Fibroblast of lung (primary cell): ENCODE measurements at regions not wholly inside any gene's neighbourhood (a gene's known extent, or its start where the extent isn't known, plus 50 kb on each side); places are given as distances from the start of the nearest gene placed in this dataset.

Experiments
- DNase-seq, 2 donors: peaks; one replicate each; pipeline versions ENCODE4 v3.0.0 to v3.0.0-alpha.2; 2010; ENCODE audit warnings: low read depth in 2 of 2
- H2AFZ ChIP-seq: 2 replicates; pipeline ENCODE4 v1.5.1; 2012; ENCODE audit warnings: low read length, control low read depth, inconsistent platforms
- H3K27ac ChIP-seq: 2 replicates; pipeline ENCODE4 v1.5.1; 2011; ENCODE audit warnings: low read length, control low read depth; ENCODE audit not compliant: insufficient read depth
- H3K27me3 ChIP-seq: 2 replicates; pipeline ENCODE4 v1.5.1; 2011; ENCODE audit warnings: mild to moderate bottlenecking, low read length; ENCODE audit not compliant: control insufficient read depth, insufficient read depth
- H3K36me3 ChIP-seq: 2 replicates; pipeline ENCODE4 v1.5.1; 2011; ENCODE audit warnings: low read length; ENCODE audit not compliant: control insufficient read depth, insufficient read depth
- H3K4me1 ChIP-seq: 2 replicates; pipeline ENCODE4 v1.5.1; 2011; ENCODE audit warnings: low read length; ENCODE audit not compliant: control insufficient read depth, insufficient read depth; ENCODE audit errors: extremely low read depth
- H3K4me2 ChIP-seq: 2 replicates; pipeline ENCODE4 v1.5.1; 2011; ENCODE audit warnings: low read length, control low read depth; ENCODE audit not compliant: insufficient read depth; ENCODE audit errors: extremely low read depth
- H3K4me3 ChIP-seq, 4 experiments: fragments of 200-600 bp in 1 of 4; sonication (generic) in 1 of 4; replicated peaks in 1 of 4; 2 replicates each; pipeline ENCODE4 v1.5.1; 2011 to 2016; ENCODE audit warnings: low read length in 4 of 4, low read depth in 3 of 4, mild to moderate bottlenecking in 3 of 4, control low read depth in 2 of 4, inconsistent platforms in 1 of 4, mixed read lengths in 1 of 4; ENCODE audit not compliant: insufficient read depth in 1 of 4; ENCODE audit errors: control extremely low read depth in 1 of 4
- H3K79me2 ChIP-seq: 2 replicates; pipeline ENCODE4 v1.5.1; 2012; ENCODE audit warnings: mild to moderate bottlenecking, low read length, inconsistent platforms; ENCODE audit not compliant: control insufficient read depth, insufficient read depth
- H3K9ac ChIP-seq: 2 replicates; pipeline ENCODE4 v1.5.1; 2011; ENCODE audit warnings: mild to moderate bottlenecking, low read length, control low read depth; ENCODE audit not compliant: insufficient read depth
- H3K9me3 ChIP-seq: 2 replicates; pipeline ENCODE4 v1.5.1; 2012; ENCODE audit warnings: low read depth, low read length; ENCODE audit not compliant: control insufficient read depth, insufficient read depth
- H4K20me1 ChIP-seq: 2 replicates; pipeline ENCODE4 v1.5.1; 2011; ENCODE audit warnings: low read length; ENCODE audit not compliant: control insufficient read depth, insufficient read depth; ENCODE audit errors: extremely low read depth
- CTCF ChIP-seq, 2 donors: IDR thresholded peaks in 1 of 2; conservative IDR thresholded peaks in 1 of 2; 1 replicate in 1 of 2; 2 replicates in 1 of 2; pipeline ENCODE4 v1.5.1; 2011 to 2012; ENCODE audit warnings: low read length in 2 of 2, control low read depth in 1 of 2, inconsistent platforms in 1 of 2, low read depth in 1 of 2, mild to moderate bottlenecking in 1 of 2
- EZH2 ChIP-seq: IDR thresholded peaks from 2 replicates; pipeline ENCODE4 v1.5.1; 2012; ENCODE audit warnings: low read length, control low read depth, mild to moderate bottlenecking; ENCODE audit errors: missing control alignments

GRCh38 chr20:61053889-61054288 is 198.2 kb upstream of the CDH4 start:
- Histone ChIP-seq H3K4me1 (no peaks in the 10 kb centered on the region), H3K36me3 (no peaks in the 10 kb centered on the region), H3K79me2 (no peaks in the 10 kb centered on the region), H3K27me3 (no peaks in the 10 kb centered on the region), H3K4me2 (no peak overlapping the region), H3K9me3 (no peaks in the 10 kb centered on the region), H2AFZ (no peak overlapping the region), H4K20me1 (no peaks in the 10 kb centered on the region), H3K27ac (no peak overlapping the region), H3K9ac (no peak overlapping the region), H3K4me3 (no peak overlapping the region)
- no peak for DNase-seq
- TF ChIP-seq CTCF (conservative IDR thresholded peaks at IDR 0.05 in 1 of 2, IDR thresholded peaks at IDR 0.05 in 1 of 2; ENCODE audit: low read depth in 1 of 2, low read length in 2 of 2): no peak
- no peak for TF ChIP-seq EZH2

- Histone ChIP-seq H3K27ac (no peak overlapping the region), H2AFZ (no peak overlapping the region), H3K27me3 (no peaks in the 10 kb centered on the region), H3K4me3 (no peak overlapping the region), H4K20me1 (no peaks in the 10 kb centered on the region), H3K36me3 (no peaks in the 10 kb centered on the region), H3K4me1 (no peaks in the 10 kb centered on the region), H3K4me2 (no peak overlapping the region), H3K9ac (no peak overlapping the region), H3K79me2 (no peaks in the 10 kb centered on the region), H3K9me3 (no peaks in the 10 kb centered on the region)
- no peak for DNase-seq
- no peak for TF ChIP-seq CTCF (conservative IDR thresholded peaks at IDR 0.05 in 1 of 2, IDR thresholded peaks at IDR 0.05 in 1 of 2; ENCODE audit: low read depth in 1 of 2, low read length in 2 of 2)
- TF ChIP-seq EZH2: no peak
These were observed 197.7 kb upstream of the CDH4 start for GRCh38 chr20:61054411-61054810.

- Histone ChIP-seq H3K4me3 (no peak overlapping the region), H3K27me3 (no peaks in the 10 kb centered on the region), H3K9me3 (no peaks in the 10 kb centered on the region), H3K27ac (no peak overlapping the region), H2AFZ (no peak overlapping the region), H3K4me1 (no peaks in the 10 kb centered on the region), H3K36me3 (no peaks in the 10 kb centered on the region), H4K20me1 (no peaks in the 10 kb centered on the region), H3K9ac (no peak overlapping the region), H3K4me2 (no peak overlapping the region), H3K79me2 (no peaks in the 10 kb centered on the region)
- no peak for DNase-seq
- TF ChIP-seq CTCF (conservative IDR thresholded peaks at IDR 0.05 in 1 of 2, IDR thresholded peaks at IDR 0.05 in 1 of 2; ENCODE audit: low read depth in 1 of 2, low read length in 2 of 2) (no peak), EZH2 (no peak)
These were observed 196.7 kb upstream of the CDH4 start for GRCh38 chr20:61055180-61056010.
